H7 (cell line): ENCODE measurements at regions not wholly inside any gene's neighbourhood (a gene's known extent, or its start where the extent isn't known, plus 50 kb on each side); places are given as distances from the start of the nearest gene placed in this dataset.

ENCODE experiments used
- DNase-seq: peaks from one replicate; pipeline ENCODE4 v3.0.0; 2012
- H3K27me3 ChIP-seq: 2 replicates; pipeline ENCODE4 v1.6.0; 2011; ENCODE audit warnings: mild to moderate bottlenecking, low read length; ENCODE audit not compliant: control insufficient read depth, insufficient read depth
- H3K36me3 ChIP-seq: replicated peaks from 2 replicates; pipeline ENCODE4 v1.5.1; 2011; ENCODE audit warnings: low read length; ENCODE audit not compliant: control insufficient read depth, insufficient read depth
- H3K4me3 ChIP-seq: 2 replicates; pipeline ENCODE4 v1.5.1; 2011; ENCODE audit warnings: low read depth, mild to moderate bottlenecking, control low read depth, low read length, moderate library complexity; ENCODE audit not compliant: insufficient read depth

DNA sequence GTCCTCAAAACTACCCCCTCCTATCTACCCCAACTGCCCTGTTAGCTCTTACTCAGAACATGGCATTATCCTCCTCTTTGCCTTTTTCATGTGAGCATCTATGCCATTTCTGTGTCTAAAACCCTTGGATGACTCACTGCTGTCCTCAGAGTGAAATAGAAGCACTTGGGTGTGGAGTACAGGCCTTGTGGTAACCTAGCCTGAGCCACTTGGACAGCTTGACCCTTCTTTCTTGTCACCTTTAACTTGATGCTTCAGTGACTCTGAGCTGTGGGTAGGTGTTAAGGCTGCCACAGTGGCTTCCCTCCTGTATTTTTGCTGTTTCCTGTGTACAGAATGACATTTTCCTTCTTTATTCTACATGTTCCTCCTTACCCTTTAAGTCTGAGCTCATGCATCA is 391.4 kb downstream of the SH3GL2 start:
- no peaks in the 10 kb centered on the region for H3K27me3 ChIP-seq
- no peak overlapping the region for H3K4me3 ChIP-seq
- H3K36me3 ChIP-seq: no peaks in the 10 kb centered on the region
- DNase-seq: no peak

GRCh38 chr9:17978773-17979172 is 399.9 kb downstream of the SH3GL2 start:
- no peaks in the 10 kb centered on the region for H3K27me3 ChIP-seq

DNA sequence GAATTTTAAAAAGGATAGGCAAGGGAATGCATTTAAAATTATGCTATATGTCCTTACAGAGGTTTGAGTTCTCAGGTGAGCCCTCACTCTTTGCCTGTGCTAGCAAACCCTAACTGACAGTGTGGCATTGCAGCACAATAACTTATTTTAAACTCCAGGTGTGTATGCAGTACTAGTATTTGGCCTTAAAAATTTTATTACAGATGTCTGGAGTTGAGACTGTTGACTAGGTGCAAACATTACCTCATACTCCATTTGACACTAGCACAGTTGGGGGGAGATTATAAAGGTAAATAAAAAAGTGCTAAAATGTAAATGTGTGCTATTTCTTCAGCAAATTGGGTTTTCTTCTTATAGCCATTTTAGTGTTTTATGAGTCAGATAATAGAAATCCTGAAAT is 407.7 kb downstream of the SH3GL2 start:
- no peak for DNase-seq
- H3K27me3 ChIP-seq: no peaks in the 10 kb centered on the region
- H3K4me3 ChIP-seq: no peak overlapping the region
- no peaks in the 10 kb centered on the region for H3K36me3 ChIP-seq

More at GRCh38 chr9:17978773-17979172, 399.9 kb downstream of the SH3GL2 start:
- DNase-seq: no peak
- Histone ChIP-seq H3K36me3 (no peaks in the 10 kb centered on the region), H3K4me3 (no peak overlapping the region)

GRCh38 chr9:17987189-17987588 is 408.3 kb downstream of the SH3GL2 start:
- Histone ChIP-seq H3K27me3 (no peaks in the 10 kb centered on the region), H3K4me3 (no peak overlapping the region), H3K36me3 (no peaks in the 10 kb centered on the region)
- no peak for DNase-seq

DNA sequence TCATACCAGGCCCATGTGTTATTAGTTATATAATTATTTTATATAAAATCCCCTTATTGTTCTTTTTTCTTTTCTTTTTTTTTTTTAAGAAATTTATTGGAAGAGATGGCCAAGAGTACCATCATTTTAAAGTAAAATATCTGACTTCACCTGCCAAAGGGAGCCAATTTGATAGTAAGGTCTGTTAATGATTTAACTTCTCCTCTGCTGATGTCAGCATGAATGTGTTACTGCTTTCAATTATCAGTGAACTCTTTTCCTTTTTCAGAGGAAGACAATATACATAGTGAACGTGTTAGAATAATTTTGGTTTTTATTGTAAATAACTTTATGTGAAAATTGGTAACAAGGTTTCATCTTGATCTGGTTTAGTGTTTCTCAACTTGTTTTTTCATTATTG is 409.6 kb downstream of the SH3GL2 start:
- no peaks in the 10 kb centered on the region for H3K27me3 ChIP-seq
- DNase-seq: no peak

GRCh38 chr9:17990602-17991001 is 411.7 kb downstream of the SH3GL2 start:
- no peak for DNase-seq
- H3K4me3 ChIP-seq: no peak overlapping the region
- H3K27me3 ChIP-seq: no peaks in the 10 kb centered on the region
- H3K36me3 ChIP-seq: no peaks in the 10 kb centered on the region

More for the DNA sequence above, 409.6 kb downstream of the SH3GL2 start:
- no peak overlapping the region for H3K4me3 ChIP-seq
- no peaks in the 10 kb centered on the region for H3K36me3 ChIP-seq

DNA sequence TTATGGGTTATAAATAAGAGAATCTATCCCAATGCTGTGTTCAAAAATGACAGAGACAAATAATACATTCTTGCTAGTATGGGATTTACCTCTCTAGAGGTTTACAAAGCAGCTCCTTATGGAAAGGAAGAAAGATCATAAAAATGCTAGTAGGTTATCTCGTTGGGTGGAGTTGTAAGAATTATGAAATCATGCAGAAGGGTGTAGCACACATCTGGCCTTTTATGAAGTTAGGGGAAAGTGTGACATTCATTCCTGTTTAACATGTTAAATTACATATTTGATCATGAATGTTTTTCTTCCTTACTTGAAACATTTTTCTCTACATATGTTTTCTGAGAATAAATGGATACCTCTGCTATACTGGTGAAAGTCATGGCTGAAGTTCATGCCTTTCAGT is 414.2 kb downstream of the SH3GL2 start:
- DNase-seq: no peak
- H3K4me3 ChIP-seq: no peak overlapping the region
- no peaks in the 10 kb centered on the region for H3K27me3 ChIP-seq
- no peaks in the 10 kb centered on the region for H3K36me3 ChIP-seq

- DNase-seq: no peak
Observed at GRCh38 chr9:17994695-17995425, 416.0 kb downstream of the SH3GL2 start.

DNA sequence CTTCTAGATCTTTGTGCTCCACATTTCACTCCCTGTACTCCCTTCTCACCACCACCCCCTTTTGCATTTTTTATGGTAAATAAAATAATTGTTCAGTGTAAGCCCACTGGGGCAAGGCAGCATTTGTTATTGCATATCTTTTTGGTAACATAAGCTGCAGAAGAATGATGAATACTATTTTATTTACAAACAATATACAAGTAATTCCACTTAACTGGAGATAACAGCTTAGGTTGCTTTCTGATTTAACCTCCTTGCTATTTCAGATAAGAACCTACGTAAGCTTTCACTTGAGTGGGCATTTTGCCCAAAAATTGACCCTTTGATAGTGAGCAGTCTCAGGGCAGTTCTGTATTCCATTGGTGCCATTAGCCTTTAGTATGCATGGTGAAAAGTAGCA is 417.9 kb downstream of the SH3GL2 start:
- H3K4me3 ChIP-seq: no peak overlapping the region
- no peaks in the 10 kb centered on the region for H3K27me3 ChIP-seq
- H3K36me3 ChIP-seq: no peaks in the 10 kb centered on the region
- no peak for DNase-seq

More at GRCh38 chr9:17994695-17995425, 416.0 kb downstream of the SH3GL2 start:
- Histone ChIP-seq H3K4me3 (no peak overlapping the region), H3K27me3 (no peaks in the 10 kb centered on the region), H3K36me3 (no peaks in the 10 kb centered on the region)

GRCh38 chr9:18002718-18003438 is 424.0 kb downstream of the SH3GL2 start:
- Histone ChIP-seq H3K36me3 (no peaks in the 10 kb centered on the region), H3K4me3 (no peak overlapping the region), H3K27me3 (no peaks in the 10 kb centered on the region)
- no peak for DNase-seq

- Histone ChIP-seq H3K27me3 (no peaks in the 10 kb centered on the region), H3K4me3 (no peak overlapping the region), H3K36me3 (no peaks in the 10 kb centered on the region)
- DNase-seq: no peak
Observed at GRCh38 chr9:18006591-18006990, 427.7 kb downstream of the SH3GL2 start.

DNA sequence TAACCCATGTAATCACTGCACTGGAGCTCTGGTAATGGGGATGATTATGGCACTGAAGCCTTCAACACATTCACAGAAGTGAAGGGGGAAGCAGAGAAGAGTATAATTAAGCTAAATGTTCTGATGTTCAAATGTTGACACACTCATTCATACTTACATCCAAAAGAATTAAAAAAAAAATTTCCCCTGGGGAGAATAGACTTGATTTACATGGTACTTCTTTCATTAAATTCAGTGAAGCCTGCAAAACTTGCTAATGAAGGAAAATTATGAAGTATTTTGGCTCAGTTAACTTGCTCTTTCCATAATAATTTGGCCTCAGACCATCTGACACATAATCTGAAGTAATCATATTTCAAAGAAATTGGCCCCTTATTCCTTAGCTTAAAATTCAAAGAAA is 428.8 kb downstream of the SH3GL2 start:
- no peak for DNase-seq
- Histone ChIP-seq H3K36me3 (no peaks in the 10 kb centered on the region), H3K4me3 (no peak overlapping the region), H3K27me3 (no peaks in the 10 kb centered on the region)

GRCh38 chr9:18009902-18010301 is 431.0 kb downstream of the SH3GL2 start:
- Histone ChIP-seq H3K4me3 (no peak overlapping the region), H3K27me3 (no peaks in the 10 kb centered on the region), H3K36me3 (no peaks in the 10 kb centered on the region)
- no peak for DNase-seq

GRCh38 chr9:18010492-18010891 is 431.6 kb downstream of the SH3GL2 start:
- Histone ChIP-seq H3K4me3 (no peak overlapping the region), H3K36me3 (no peaks in the 10 kb centered on the region), H3K27me3 (no peaks in the 10 kb centered on the region)
- no peak for DNase-seq

DNA sequence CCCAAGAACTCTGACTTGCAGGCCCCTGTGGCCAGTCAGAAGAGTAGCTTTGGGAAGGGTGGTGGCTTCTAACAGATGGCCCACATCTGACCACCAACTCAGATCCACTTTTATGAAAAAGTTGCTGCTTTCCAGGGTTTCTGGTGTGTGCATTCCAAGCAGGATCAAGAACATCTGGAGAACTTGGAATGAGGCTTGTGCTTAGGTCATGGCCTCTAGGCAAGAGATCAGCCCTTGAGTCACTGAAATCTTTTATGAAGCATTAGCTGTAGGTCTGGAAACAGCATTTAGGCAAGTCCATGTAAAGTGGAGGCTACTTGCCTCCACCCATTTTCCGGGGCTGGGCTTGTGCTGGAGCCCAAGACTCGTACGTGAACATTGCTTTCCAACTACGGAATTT is 433.3 kb downstream of the SH3GL2 start:
- DNase-seq: no peak
- no peak overlapping the region for H3K4me3 ChIP-seq
- no peaks in the 10 kb centered on the region for H3K36me3 ChIP-seq
- H3K27me3 ChIP-seq: no peaks in the 10 kb centered on the region
